IMR-90 (cell line): ENCODE measurements at regions not wholly inside any gene's neighbourhood (a gene's known extent, or its start where the extent isn't known, plus 50 kb on each side); places are given as distances from the start of the nearest gene placed in this dataset.

ENCODE experiments used
- ATAC-seq: fragments of 200-7000 bp; cut with Tn5 transposase; 2 replicates; pipeline ENCODE4 v1.9.1; 2020; ENCODE audit warnings: low read depth, mild to moderate bottlenecking, moderate library complexity
- BruUV-seq: library from RNA; stranded (reverse); fragments of 400-500 nt; replicated peaks from 2 replicates; lab custom pipeline; 2021; lab: Mats Ljungman, UMichigan
- CTCF ChIA-PET: fragments of 300-600 bp; formaldehyde crosslinking; extraction: SDS; loops from one replicate; lab custom pipeline; 2021; ENCODE audit warnings: antibody characterized with exemption; lab: Yijun Ruan, JAX
- POLR2A ChIA-PET: fragments of 300-600 bp; sonication (Branson Sonifier 250); formaldehyde crosslinking; loops from one replicate; lab custom pipeline; 2022; ENCODE audit warnings: antibody characterized with exemption; ENCODE audit not compliant: unreplicated experiment; lab: Charles Lee
- DNase-seq: peaks from one replicate; pipeline ENCODE4 v3.0.0; 2013
- H2AFZ ChIP-seq: replicated peaks from 2 replicates; pipeline ENCODE3; 2013; ENCODE audit warnings: low read length, mild to moderate bottlenecking; ENCODE audit not compliant: poor library complexity
- H2AK5ac ChIP-seq: 2 replicates; pipeline ENCODE4 v1.6.1; 2013; ENCODE audit warnings: low read depth, low read length, inconsistent platforms
- H2AK9ac ChIP-seq: replicated peaks from 2 replicates; pipeline ENCODE3; 2013; ENCODE audit warnings: mild to moderate bottlenecking, low read depth, low read length, moderate library complexity; ENCODE audit not compliant: poor library complexity
- H2BK120ac ChIP-seq: 2 replicates; pipeline ENCODE4 v1.6.1; 2013; ENCODE audit warnings: low read depth, low read length, inconsistent platforms
- H2BK15ac ChIP-seq: 3 replicates; pipeline ENCODE4 v1.6.1; 2013; ENCODE audit warnings: low read depth, low read length, inconsistent platforms
- H2BK20ac ChIP-seq: 2 replicates; pipeline ENCODE4 v1.6.1; 2013; ENCODE audit warnings: low read depth, mild to moderate bottlenecking, inconsistent platforms, low read length, moderate library complexity
- H2BK5ac ChIP-seq: 2 replicates; pipeline ENCODE4 v1.6.1; 2013; ENCODE audit warnings: mild to moderate bottlenecking, low read depth, low read length, inconsistent platforms; ENCODE audit not compliant: poor library complexity, severe bottlenecking
- H3K14ac ChIP-seq: replicated peaks from 2 replicates; pipeline ENCODE4 v1.6.1; 2013; ENCODE audit warnings: low read depth, low read length, inconsistent platforms
- H3K18ac ChIP-seq: 2 replicates; pipeline ENCODE4 v1.6.1; 2013; ENCODE audit warnings: low read depth, low read length, control low read depth
- H3K23ac ChIP-seq: 2 replicates; pipeline ENCODE4 v1.6.1; 2013; ENCODE audit warnings: low read depth, low read length, inconsistent platforms
- H3K27ac ChIP-seq: 2 replicates; pipeline ENCODE4 v1.5.1; 2013; ENCODE audit warnings: mild to moderate bottlenecking, control low read depth, low read length; ENCODE audit not compliant: insufficient read depth
- H3K27me3 ChIP-seq: 2 replicates; pipeline ENCODE4 v1.6.1; 2013; ENCODE audit warnings: low read length; ENCODE audit not compliant: control insufficient read depth, insufficient read depth
- H3K36me3 ChIP-seq: 2 replicates; pipeline ENCODE4 v1.6.1; 2013; ENCODE audit warnings: low read length, mixed read lengths; ENCODE audit not compliant: control insufficient read depth, insufficient read depth
- H3K4ac ChIP-seq: 2 replicates; pipeline ENCODE4 v1.6.1; 2013; ENCODE audit warnings: low read depth, low read length, inconsistent platforms
- H3K4me1 ChIP-seq: 2 replicates; pipeline ENCODE4 v1.6.1; 2013; ENCODE audit warnings: low read length, mixed read lengths; ENCODE audit not compliant: control insufficient read depth, insufficient read depth
- H3K4me2 ChIP-seq: 2 replicates; pipeline ENCODE4 v1.6.1; 2013; ENCODE audit warnings: low read depth, mild to moderate bottlenecking, control low read depth, low read length, moderate library complexity
- H3K4me3 ChIP-seq: 2 replicates; pipeline ENCODE4 v1.5.1; 2013; ENCODE audit warnings: low read depth, mild to moderate bottlenecking, control low read depth, low read length, moderate library complexity; ENCODE audit not compliant: insufficient read depth
- H3K56ac ChIP-seq: 2 replicates; pipeline ENCODE4 v1.6.1; 2013; ENCODE audit warnings: low read length, inconsistent platforms; ENCODE audit not compliant: insufficient read depth; ENCODE audit errors: extremely low read depth
- H3K79me1 ChIP-seq, 2 experiments: 2 replicates each; pipeline ENCODE4 v1.6.1; 2013; ENCODE audit warnings: low read length in 2 of 2, inconsistent platforms in 1 of 2, low read depth in 1 of 2
- H3K9ac ChIP-seq: 2 replicates; pipeline ENCODE4 v1.6.1; 2013; ENCODE audit warnings: low read depth, low read length, control low read depth
- H3K9me1 ChIP-seq: 2 replicates; pipeline ENCODE4 v1.6.1; 2013; ENCODE audit warnings: low read length, inconsistent platforms; ENCODE audit not compliant: insufficient read depth
- H3K9me3 ChIP-seq: 2 replicates; pipeline ENCODE4 v1.6.1; 2013; ENCODE audit warnings: low read length; ENCODE audit not compliant: control insufficient read depth, insufficient read depth
- H4K20me1 ChIP-seq: 2 replicates; pipeline ENCODE4 v1.6.1; 2013; ENCODE audit warnings: low read length, inconsistent platforms; ENCODE audit not compliant: insufficient read depth
- H4K5ac ChIP-seq: 2 replicates; pipeline ENCODE4 v1.6.1; 2013; ENCODE audit warnings: mild to moderate bottlenecking, low read depth, low read length, control low read depth
- H4K8ac ChIP-seq, 2 experiments: 2 replicates each; pipeline ENCODE4 v1.6.1; 2013; ENCODE audit warnings: low read depth in 2 of 2, low read length in 2 of 2, control low read depth in 1 of 2, inconsistent platforms in 1 of 2
- H4K91ac ChIP-seq: 2 replicates; pipeline ENCODE4 v1.6.1; 2013; ENCODE audit warnings: low read depth, low read length, inconsistent platforms; ENCODE audit not compliant: insufficient read depth
- BHLHE40 ChIP-seq: fragments of 150-350 bp; IDR thresholded peaks from 2 replicates; pipeline ENCODE4 v1.6.1; 2016; ENCODE audit warnings: mild to moderate bottlenecking, low read depth, low read length
- CEBPB ChIP-seq: IDR thresholded peaks from 2 replicates; pipeline ENCODE4 v1.6.1; 2012; ENCODE audit warnings: low read depth, low read length, improper control_type of control experiment
- CHD1 ChIP-seq: IDR thresholded peaks from 2 replicates; pipeline ENCODE4 v1.6.1; 2012; ENCODE audit warnings: low read depth, low read length, improper control_type of control experiment
- CTCF ChIP-seq: conservative IDR thresholded peaks from 2 replicates; pipeline ENCODE4 v1.5.1; 2012; ENCODE audit warnings: mild to moderate bottlenecking, low read depth, low read length, improper control_type of control experiment
- ELK1 ChIP-seq: fragments of 150-350 bp; IDR thresholded peaks from 2 replicates; pipeline ENCODE4 v1.6.1; 2016; ENCODE audit warnings: low read depth, mild to moderate bottlenecking, low read length, moderate library complexity, borderline replicate concordance
- FOS ChIP-seq: fragments of 150-350 bp; IDR thresholded peaks from 2 replicates; pipeline ENCODE4 v1.6.1; 2016; ENCODE audit warnings: low read depth, low read length
- MAFK ChIP-seq: IDR thresholded peaks from 2 replicates; pipeline ENCODE4 v1.6.1; 2012; ENCODE audit warnings: low read depth, low read length, improper control_type of control experiment
- MAZ ChIP-seq: IDR thresholded peaks from 2 replicates; pipeline ENCODE4 v1.6.1; 2012; ENCODE audit warnings: low read depth, mild to moderate bottlenecking, low read length, improper control_type of control experiment, moderate library complexity, borderline replicate concordance
- MXI1 ChIP-seq: IDR thresholded peaks from 2 replicates; pipeline ENCODE4 v1.6.1; 2012; ENCODE audit warnings: low read depth, mild to moderate bottlenecking, low read length, moderate library complexity, borderline replicate concordance
- NFE2L2 ChIP-seq: fragments of 150-350 bp; IDR thresholded peaks from 2 replicates; pipeline ENCODE4 v1.6.1; 2016; ENCODE audit warnings: low read depth, mild to moderate bottlenecking, low read length
- POLR2A ChIP-seq: IDR thresholded peaks from 2 replicates; pipeline ENCODE4 v1.6.1; 2012; ENCODE audit warnings: mild to moderate bottlenecking, low read depth, low read length
- RAD21 ChIP-seq: IDR thresholded peaks from 2 replicates; pipeline ENCODE4 v1.6.1; 2012; ENCODE audit warnings: low read length, improper control_type of control experiment
- RCOR1 ChIP-seq: IDR thresholded peaks from 2 replicates; pipeline ENCODE4 v1.6.1; 2012; ENCODE audit warnings: mild to moderate bottlenecking, low read length, improper control_type of control experiment; ENCODE audit not compliant: insufficient replicate concordance
- RFX5 ChIP-seq: IDR thresholded peaks from 2 replicates; pipeline ENCODE4 v1.8.0; 2012; ENCODE audit warnings: low read depth, mild to moderate bottlenecking, low read length, moderate library complexity
- SMC3 ChIP-seq: fragments of 150-350 bp; IDR thresholded peaks from 2 replicates; pipeline ENCODE4 v1.6.1; 2016; ENCODE audit warnings: low read depth, mild to moderate bottlenecking, antibody characterized with exemption, low read length, moderate library complexity
- USF2 ChIP-seq: fragments of 150-350 bp; IDR thresholded peaks from 2 replicates; pipeline ENCODE4 v1.6.1; 2017; ENCODE audit warnings: mild to moderate bottlenecking, antibody characterized with exemption, low read length, low read depth
- WGBS, 2 experiments: methylation state at CpG; one replicate each; pipeline versions ENCODE4 v1.1.5 to v1.1.7; 2013; ENCODE audit warnings: missing lambda C conversion rate in 2 of 2; ENCODE audit not compliant: insufficient read length in 1 of 2; ENCODE audit errors: extremely low coverage in 2 of 2; 5-methylcytosine and 5-hydroxymethylcytosine counted together
- dilution Hi-C: fragments of 300-500 bp; cut with HindIII; formaldehyde crosslinking; loops from one replicate; pipeline ENCODE4 v1.14.3; 2018; ENCODE audit warnings: low sequenced_read_pairs; ENCODE audit not compliant: unreplicated experiment
- in situ Hi-C: fragments of 300-500 bp; cut with MboI; formaldehyde crosslinking; loops from 3 replicates; pipeline ENCODE4 v1.14.3; 2019; ENCODE audit warnings: low sequenced_read_pairs, inconsistent platforms, mixed read lengths
- intact Hi-C: fragments of 100-400 bp; cut with micrococcal nuclease; formaldehyde crosslinking; loops from 2 replicates; pipeline ENCODE4 v1.10.0; 2022

GRCh38 chr20:17129089-17129488, 97.8 kb upstream of the PCSK2 start:
- H3K4ac ChIP-seq: no peak overlapping the region
- no peaks in the 10 kb centered on the region for H4K20me1 ChIP-seq
- H2BK20ac ChIP-seq: no peak overlapping the region
- no peak overlapping the region for H2AK5ac ChIP-seq
- ATAC-seq (no peak), DNase-seq (no peak)
- H3K79me1 ChIP-seq: no peaks in the 10 kb centered on the region
- no peaks in the 10 kb centered on the region for H3K9me3 ChIP-seq
- H3K4me2 ChIP-seq: no peak overlapping the region
- in situ Hi-C loops (no loop called here), dilution Hi-C loops (no loop called here), intact Hi-C loops (no loop called here)
- no peak overlapping the region for H4K5ac ChIP-seq
- no CpG with 5 or more reads among the region's 5 CpGs for WGBS, 2 experiments
- BruUV-seq: no TSS peak
- no peaks in the 10 kb centered on the region for H3K36me3 ChIP-seq
- H3K9ac ChIP-seq: no peak overlapping the region
- no peak overlapping the region for H4K8ac ChIP-seq
- no peak overlapping the region for H2AK9ac ChIP-seq
- no peak overlapping the region for H2BK15ac ChIP-seq
- no peak overlapping the region for H2BK120ac ChIP-seq
- H3K27ac ChIP-seq: no peak overlapping the region
- no peak overlapping the region for H2BK5ac ChIP-seq
- H3K4me3 ChIP-seq: no peak overlapping the region
- H3K27me3 ChIP-seq: no peaks in the 10 kb centered on the region
- H3K4me1 ChIP-seq: no peaks in the 10 kb centered on the region
- no peak overlapping the region for H3K14ac ChIP-seq
- ChIA-PET CTCF (no interaction called here), POLR2A (no interaction called here)
- H3K23ac ChIP-seq: no peak overlapping the region
- H3K9me1 ChIP-seq: no peaks in the 10 kb centered on the region
- H2AFZ ChIP-seq: no peak overlapping the region
- H3K18ac ChIP-seq: no peak overlapping the region
- no peak overlapping the region for H3K56ac ChIP-seq
- H4K91ac ChIP-seq: no peak overlapping the region
- TF ChIP-seq MAZ (no peak), RCOR1 (no peak), CHD1 (no peak), CEBPB (no peak), CTCF (no peak), ELK1 (no peak), MAFK (no peak), USF2 (no peak), MXI1 (no peak), SMC3 (no peak), RAD21 (no peak), POLR2A (no peak), RFX5 (no peak), NFE2L2 (no peak), BHLHE40 (no peak), FOS (no peak)
